Brain pericyte (primary cell): ENCODE measurements at regions not wholly inside any gene's neighbourhood (a gene's known extent, or its start where the extent isn't known, plus 50 kb on each side); places are given as distances from the start of the nearest gene placed in this dataset.

Experiments
- DNase-seq: peaks from one replicate; pipeline ENCODE4 v3.0.0-alpha.2; 2012; ENCODE audit warnings: low read depth, low spot score

DNA sequence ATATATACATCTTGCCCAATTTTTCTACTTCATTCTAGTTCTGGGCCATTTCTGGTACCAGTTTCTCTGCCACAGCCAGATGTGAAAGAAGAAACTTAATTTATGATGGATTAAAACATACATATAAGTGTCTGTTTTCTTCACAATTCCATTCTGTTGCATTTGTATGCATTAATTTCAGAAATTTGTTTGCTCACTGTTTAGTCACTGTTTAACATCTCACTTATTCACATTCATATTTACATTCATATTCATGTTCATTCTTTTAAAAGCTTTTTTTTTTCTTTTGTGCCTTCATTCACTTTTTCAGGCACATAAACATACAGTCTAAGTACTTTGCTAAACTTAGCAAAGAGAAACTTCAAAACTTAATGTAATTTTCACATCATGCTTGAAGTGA, 684.0 kb upstream of the CDH9 start:
- no peak for DNase-seq

- DNase-seq, result no peak
These were observed 670.1 kb upstream of the CDH9 start for GRCh38 chr5:27708534-27708933.

DNA sequence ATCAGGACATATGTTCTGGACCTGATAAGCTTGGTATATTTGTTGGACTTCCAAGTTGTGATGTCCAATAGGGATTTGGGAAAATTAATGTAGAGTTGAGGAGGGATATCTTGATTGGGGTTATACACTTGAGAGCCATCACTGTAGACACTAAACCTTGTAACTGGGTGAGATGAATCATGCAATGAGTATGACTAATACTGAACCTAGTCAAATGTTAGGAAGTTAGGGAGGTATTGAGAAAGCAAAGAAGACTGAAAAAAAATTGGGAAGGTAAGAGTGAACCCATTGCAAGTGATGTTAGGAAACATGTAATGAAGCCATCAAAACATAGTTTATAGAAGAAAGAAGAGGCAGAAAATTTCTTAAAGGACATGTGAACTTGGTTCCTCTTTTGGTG, 668.4 kb upstream of the CDH9 start:
- DNase-seq, result no peak

DNA sequence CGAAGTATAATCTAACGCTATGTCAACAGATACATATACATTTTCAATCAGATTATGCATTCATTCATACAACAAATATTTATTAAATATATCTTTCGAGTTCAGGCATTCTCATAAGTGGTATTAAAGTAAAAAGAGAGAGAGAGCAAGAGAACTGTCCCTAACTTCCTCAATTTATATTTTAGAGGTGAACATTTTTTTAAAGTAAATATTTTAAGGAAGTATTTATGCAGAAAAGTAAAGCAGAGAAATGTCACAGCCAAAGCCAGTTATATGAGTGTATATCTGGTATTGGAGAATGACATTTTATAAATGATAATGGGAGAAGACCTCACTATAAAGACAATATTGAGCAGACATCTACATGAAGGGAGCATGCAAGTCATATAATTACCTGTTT, 667.3 kb upstream of the CDH9 start:
- DNase-seq, result no peak

DNA sequence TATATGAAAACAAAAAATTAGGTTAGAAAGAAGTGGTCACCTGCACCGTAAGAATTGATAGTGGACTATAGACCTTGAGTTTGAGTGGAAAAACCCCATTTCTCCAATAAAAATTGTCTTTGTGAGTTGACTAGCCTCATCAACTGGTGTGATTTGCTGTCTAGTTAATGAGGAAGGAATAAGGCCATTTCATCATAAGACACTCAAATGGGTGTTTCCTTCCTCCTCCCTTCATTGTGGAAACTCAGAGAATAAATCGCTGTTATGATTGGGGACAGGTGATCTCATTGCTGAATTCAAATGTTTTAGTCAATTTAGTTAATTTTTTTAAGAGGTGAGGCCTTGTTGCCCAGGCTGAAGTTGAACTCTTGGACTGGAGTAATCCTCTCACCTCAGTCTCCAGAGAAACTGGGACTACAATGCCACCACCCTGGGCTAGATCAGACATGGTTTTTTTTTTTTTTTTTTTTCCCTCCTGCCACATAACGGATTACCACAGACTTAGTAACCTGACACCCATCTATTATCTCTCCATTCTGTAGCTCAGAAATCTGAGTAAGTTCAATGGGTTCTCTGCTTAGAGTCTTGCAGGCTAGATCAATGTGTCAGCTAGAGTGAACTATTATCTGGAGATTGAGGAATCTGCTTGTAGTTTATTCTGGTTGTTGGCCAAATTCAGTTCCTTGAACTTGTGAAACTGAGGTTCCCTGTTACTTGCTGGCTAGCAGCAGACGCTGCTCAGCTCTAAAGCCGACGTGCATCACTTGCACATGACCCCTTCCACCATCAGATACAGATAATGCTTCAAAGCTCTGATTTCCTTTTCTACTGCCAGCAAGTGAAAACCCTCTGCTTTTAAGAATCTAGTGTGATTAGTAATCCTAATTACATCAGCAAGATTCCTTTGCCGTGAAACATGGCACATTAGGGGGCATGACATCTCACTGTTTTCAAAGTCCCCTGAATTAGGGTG, 663.8 kb upstream of the CDH9 start:
- DNase-seq, result no peak

- DNase-seq, result no peak
These were observed 662.1 kb upstream of the CDH9 start for GRCh38 chr5:27700526-27700925.

DNA sequence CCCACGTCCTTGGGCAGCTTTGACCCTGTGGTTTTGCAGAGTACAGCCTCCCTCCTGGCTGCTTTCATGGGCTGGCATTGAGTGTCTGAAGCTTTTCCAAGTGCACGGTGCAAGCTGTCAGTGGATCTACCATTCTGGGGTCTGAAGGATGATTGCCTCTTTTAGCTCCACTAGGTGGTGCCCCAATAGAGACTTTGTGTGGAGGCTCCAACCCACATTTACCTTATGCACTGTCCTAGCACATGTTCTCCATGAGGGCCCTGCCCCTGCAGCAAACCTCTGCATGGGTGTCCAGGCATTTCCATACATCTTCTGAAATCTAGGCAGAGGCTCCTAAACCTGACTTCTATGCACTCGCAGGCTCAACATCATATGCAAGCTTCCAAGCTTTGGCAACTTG, 644.2 kb upstream of the CDH9 start:
- no peak for DNase-seq

DNA sequence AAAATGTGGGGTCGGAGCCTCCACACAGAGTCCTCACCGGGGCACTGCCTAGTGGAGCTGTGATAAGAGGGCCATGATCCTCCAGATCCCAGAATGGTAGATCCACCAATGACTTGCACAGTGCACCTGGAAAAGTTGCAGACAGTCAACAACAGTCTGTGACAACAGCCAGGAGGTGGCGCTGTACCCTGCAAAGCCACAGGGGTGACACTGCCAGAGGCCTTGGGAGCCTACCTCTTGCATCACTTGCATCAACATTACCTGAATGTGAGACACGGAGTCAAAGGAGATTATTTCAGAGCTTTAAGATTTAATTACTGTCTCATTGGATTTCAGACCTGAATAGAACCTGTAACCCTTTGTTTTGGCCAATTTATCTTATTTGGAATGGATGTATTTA, 614.1 kb upstream of the CDH9 start:
- DNase-seq, result no peak

DNA sequence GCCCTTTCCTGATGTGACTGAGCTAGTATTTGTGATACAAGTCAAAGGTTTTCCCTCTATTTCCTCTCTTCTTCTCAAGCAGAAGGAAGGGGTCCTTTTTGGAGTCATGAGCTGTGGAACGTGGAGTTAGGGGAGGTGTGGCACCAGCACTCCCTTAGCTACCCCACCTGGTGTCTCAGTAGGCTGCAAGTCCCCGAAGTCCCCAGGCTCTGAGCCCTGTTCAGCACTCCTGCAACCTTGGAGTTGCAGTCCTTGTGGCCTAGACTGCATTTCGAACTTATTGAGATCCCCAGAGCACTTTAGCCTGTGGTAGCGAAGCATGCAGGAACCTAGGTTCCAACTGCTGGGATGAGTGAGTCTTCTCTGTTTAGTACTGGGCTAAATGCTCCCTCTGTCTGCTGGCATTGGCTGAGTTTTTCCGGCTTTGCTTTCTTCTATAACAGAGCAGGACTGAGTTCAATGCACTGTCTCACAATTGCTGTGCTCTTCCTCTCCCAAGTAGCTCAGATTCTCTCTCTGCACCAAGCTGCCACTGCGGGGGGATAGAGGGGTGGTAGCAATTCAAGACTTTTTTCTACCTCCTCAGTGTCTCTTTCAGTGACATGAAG, 600.7 kb upstream of the CDH9 start:
- no peak for DNase-seq

DNA sequence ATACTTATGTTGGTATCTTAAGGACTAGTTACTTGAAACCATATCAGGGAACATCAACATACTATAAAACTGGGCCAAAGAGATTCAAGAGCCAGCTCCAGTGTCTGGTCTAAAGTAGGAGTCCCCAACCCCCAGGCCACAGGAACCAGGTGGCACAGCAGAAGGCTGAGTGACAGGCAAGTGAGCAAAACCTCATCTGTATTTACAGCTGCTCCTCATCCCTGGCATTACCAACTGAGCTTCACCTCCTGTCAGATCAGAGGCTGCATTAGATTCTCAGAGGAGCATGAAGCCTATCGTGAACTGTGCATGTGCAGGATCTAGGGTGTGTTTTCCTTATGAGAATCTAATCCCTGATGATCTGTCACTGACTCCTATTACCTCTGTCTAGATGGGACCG, 581.6 kb upstream of the CDH9 start:
- DNase-seq, result no peak

DNA sequence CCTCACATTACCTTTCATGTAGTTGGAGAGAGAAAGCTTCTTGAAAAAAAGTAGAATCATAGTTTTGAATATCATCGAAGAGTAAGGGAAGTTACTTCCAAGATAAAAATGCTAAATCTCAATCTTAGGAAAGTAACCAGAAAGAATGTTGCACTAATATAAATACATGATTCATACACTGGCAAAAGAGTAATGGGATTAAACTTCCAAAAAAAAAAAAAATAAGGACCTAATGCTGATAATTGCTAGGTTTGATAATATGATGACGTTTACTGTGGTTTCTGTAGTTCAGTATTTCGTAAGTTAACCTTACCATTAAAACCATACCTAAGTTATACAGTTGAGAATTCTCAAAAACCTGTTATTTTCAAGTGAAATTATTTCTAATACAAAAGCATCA, 573.8 kb upstream of the CDH9 start:
- no peak for DNase-seq

DNA sequence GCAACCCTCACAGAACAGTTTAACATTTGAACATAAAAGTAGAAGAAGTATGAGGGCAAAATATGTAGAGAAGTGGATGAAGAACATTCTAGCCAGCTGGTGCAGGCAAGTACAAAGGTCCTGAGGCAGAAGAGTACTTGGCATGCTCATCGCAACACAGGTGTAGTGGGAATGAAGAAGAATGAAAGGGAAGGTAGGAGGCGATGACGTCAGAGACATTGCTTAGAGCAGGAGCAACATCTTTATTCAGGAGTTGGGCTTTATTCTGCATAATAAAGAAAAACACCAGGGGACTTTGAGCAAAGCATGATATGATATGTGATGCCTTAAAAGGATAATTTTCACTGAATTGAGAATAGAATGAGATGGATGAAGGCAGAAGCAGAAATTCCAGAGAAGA, 570.6 kb upstream of the CDH9 start:
- DNase-seq, result no peak

GRCh38 chr5:27598576-27598975, 560.2 kb upstream of the CDH9 start:
- DNase-seq, result no peak

DNA sequence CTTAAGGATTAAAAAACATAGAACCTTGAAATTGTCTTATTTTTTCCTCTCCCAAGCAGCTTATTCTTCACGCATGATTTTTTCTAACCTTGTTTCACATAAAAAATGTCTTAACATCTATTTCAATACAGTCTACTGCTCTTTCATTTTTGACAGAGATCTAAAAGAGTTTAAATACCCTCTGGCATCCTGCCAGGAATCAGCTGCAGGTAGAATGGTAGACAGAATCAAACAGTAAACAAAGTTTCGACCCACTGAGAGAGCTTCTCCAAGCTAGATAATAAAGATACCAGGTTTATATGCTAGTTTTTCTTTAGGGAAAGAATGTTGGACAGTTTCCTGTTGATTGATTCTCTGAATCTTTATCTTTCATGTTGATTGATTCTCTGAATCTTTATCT, 555.8 kb upstream of the CDH9 start:
- DNase-seq, result no peak

DNA sequence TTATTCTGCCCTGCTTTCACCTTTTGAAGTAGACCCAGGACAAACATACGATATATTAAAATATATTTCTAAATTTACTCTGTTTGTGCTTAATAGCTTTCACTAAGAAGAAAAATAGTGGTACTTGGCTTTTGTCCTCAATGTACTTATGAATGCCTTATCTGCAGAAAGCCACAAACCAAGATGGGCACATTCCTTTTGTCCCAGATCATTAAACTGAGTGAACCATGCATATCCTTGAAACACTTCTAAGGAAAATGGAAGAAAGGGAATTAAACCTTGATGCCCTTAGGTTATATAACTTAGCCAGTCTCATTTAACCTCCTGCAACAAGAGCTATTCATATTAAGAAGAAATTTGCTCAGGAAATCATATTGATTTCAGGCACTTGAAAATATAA, 553.8 kb upstream of the CDH9 start:
- no peak for DNase-seq

GRCh38 chr5:27590503-27590902, 552.1 kb upstream of the CDH9 start:
- no peak for DNase-seq

DNA sequence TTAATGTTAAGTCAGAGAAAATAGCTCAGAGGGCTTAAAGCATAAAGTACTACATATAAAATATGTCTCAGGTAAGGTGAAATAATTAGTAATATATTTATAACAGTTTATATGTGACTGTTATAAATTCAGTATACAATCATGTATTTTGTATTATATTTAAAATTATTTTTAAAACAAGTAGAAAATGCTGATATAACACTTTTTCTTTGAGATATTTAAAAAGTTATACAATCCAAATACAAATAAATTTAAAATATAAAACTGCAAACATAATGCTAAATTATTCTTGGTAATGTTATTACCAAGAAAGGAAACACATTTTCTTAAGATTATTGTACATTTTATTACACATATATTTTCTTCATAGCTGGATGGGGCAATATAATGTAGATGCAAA, 539.9 kb upstream of the CDH9 start:
- DNase-seq, result no peak

GRCh38 chr5:27571681-27572080, 533.3 kb upstream of the CDH9 start:
- no peak for DNase-seq

- no peak for DNase-seq
These were observed 530.4 kb upstream of the CDH9 start for GRCh38 chr5:27568811-27569210.

DNA sequence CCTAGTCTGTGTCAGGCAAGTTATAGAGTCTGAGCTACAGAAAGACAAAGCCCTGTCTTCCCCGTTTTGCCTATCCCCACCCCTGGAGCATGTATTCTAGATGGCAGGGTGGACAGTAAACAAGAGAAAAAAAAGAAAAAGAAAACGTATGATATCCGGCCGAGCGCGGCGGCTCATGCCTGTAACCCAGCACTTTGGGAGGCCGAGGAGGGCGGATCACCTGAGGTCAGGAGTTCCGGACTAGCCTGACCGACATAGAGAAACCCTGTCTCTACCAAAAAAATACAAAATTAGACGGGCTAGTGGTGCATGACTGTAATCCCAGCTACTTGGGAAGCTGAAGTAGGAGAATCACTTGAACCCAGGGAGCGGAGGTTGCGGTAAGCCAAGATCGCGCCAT, 523.0 kb upstream of the CDH9 start:
- no peak for DNase-seq

DNA sequence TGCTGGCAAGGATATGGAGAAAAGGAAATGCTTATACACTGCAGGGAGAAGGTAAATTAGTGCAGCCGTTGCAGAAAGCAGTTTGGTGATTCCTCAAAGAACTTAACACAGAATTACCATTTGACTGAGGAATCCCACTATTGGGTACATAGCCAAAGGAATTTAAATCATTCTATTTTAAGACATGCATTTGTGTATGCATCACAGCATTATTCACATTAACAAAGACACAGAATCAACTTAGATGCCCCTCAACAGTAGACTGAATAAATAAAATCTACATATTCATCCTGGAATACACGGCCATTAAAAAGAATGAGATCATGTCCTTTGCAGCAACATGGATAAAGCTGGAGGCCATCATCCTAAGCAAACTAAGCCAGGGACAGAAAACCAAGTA, 510.1 kb upstream of the CDH9 start:
- DNase-seq, result no peak

- DNase-seq, result no peak
These were observed 496.7 kb upstream of the CDH9 start for GRCh38 chr5:27535031-27535557.

- no peak for DNase-seq
These were observed 493.9 kb upstream of the CDH9 start for GRCh38 chr5:27532305-27532704.
